Neural progenitor cell (in vitro differentiated cells): ENCODE measurements at regions not wholly inside any gene's neighbourhood (a gene's known extent, or its start where the extent isn't known, plus 50 kb on each side); places are given as distances from the start of the nearest gene placed in this dataset.

Experiments
- EZH2 ChIP-seq: fragments of 200-600 bp; sonication (generic); IDR thresholded peaks from 2 replicates; pipeline ENCODE4 v1.6.1; 2017; ENCODE audit warnings: antibody characterized with exemption, mild to moderate bottlenecking, moderate library complexity
- TF ChIP-seq, protein P1 (sequence below): fragments of 200-600 bp; sonication (generic); IDR thresholded peaks from 2 replicates; pipeline ENCODE4 v1.5.1; 2017; ENCODE audit warnings: antibody characterized with exemption, mild to moderate bottlenecking

DNA sequence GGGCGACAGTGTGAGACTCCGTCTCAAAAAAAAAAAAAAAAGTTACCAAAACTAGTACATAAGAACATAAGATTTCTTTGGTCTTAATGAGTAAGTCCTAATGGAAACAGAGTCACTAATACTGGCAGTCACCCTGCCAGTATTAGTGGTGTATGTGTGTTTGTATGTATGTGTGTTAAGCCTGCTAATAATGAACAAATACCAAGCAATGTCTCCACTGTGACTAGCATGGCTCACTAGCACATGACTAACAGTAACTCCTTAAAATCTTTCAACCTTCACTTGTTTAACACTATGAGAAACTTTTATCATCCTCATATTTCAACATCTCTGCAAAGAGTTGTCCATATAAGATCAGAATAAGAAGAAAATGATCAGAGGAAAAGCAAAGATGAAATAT lies 231.0 kb upstream of the ATP11B start:
- TF ChIP-seq, protein P1, sequence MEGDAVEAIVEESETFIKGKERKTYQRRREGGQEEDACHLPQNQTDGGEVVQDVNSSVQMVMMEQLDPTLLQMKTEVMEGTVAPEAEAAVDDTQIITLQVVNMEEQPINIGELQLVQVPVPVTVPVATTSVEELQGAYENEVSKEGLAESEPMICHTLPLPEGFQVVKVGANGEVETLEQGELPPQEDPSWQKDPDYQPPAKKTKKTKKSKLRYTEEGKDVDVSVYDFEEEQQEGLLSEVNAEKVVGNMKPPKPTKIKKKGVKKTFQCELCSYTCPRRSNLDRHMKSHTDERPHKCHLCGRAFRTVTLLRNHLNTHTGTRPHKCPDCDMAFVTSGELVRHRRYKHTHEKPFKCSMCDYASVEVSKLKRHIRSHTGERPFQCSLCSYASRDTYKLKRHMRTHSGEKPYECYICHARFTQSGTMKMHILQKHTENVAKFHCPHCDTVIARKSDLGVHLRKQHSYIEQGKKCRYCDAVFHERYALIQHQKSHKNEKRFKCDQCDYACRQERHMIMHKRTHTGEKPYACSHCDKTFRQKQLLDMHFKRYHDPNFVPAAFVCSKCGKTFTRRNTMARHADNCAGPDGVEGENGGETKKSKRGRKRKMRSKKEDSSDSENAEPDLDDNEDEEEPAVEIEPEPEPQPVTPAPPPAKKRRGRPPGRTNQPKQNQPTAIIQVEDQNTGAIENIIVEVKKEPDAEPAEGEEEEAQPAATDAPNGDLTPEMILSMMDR = no peak
- no peak for TF ChIP-seq EZH2
